ENCODE measurements at regions not wholly inside any gene's neighbourhood (a gene's known extent, or its start where the extent isn't known, plus 50 kb on each side); places are given as distances from the start of the nearest gene placed in this dataset.

- in situ Hi-C loops (cut with HindIII; ENCODE audit: low pct_unique_long_range_greater_than_20kb, low sequenced_read_pairs), result no loop called here
- DNase-seq (ENCODE audit: low read depth), result no peak
These were observed 60.6 kb upstream of the HS6ST1 start for GRCh38 chr2:128379021-128380015.

- DNase-seq (ENCODE audit: low read depth), result no peak
- in situ Hi-C loops (cut with HindIII; ENCODE audit: low pct_unique_long_range_greater_than_20kb, low sequenced_read_pairs), result no loop called here
These were observed 61.6 kb upstream of the HS6ST1 start for GRCh38 chr2:128380061-128380889.

- no peak for DNase-seq (ENCODE audit: low read depth)
- in situ Hi-C loops (cut with HindIII; ENCODE audit: low pct_unique_long_range_greater_than_20kb, low sequenced_read_pairs), result no loop called here
These were observed 62.6 kb upstream of the HS6ST1 start for GRCh38 chr2:128380961-128381938.

GRCh38 chr2:128384446-128384845 lies 65.8 kb upstream of the HS6ST1 start:
- in situ Hi-C loops (cut with HindIII; ENCODE audit: low pct_unique_long_range_greater_than_20kb, low sequenced_read_pairs), result no loop called here
- DNase-seq (ENCODE audit: low read depth), result no peak

GRCh38 chr2:128384956-128385355 lies 66.3 kb upstream of the HS6ST1 start:
- in situ Hi-C loops (cut with HindIII; ENCODE audit: low pct_unique_long_range_greater_than_20kb, low sequenced_read_pairs), result no loop called here
- no peak for DNase-seq (ENCODE audit: low read depth)

GRCh38 chr2:128385365-128385764 lies 66.7 kb upstream of the HS6ST1 start:
- no peak for DNase-seq (ENCODE audit: low read depth)
- in situ Hi-C loops (cut with HindIII; ENCODE audit: low pct_unique_long_range_greater_than_20kb, low sequenced_read_pairs), result no loop called here

GRCh38 chr2:128386066-128386465 lies 67.4 kb upstream of the HS6ST1 start:
- no peak for DNase-seq (ENCODE audit: low read depth)
- in situ Hi-C loops (cut with HindIII; ENCODE audit: low pct_unique_long_range_greater_than_20kb, low sequenced_read_pairs), result no loop called here

- DNase-seq (ENCODE audit: low read depth), result no peak
- in situ Hi-C loops (cut with HindIII; ENCODE audit: low pct_unique_long_range_greater_than_20kb, low sequenced_read_pairs), result no loop called here
These were observed 69.9 kb upstream of the HS6ST1 start for GRCh38 chr2:128388499-128388941.

GRCh38 chr2:128389388-128390086 lies 70.9 kb upstream of the HS6ST1 start:
- DNase-seq (ENCODE audit: low read depth), result no peak
- in situ Hi-C loops (cut with HindIII; ENCODE audit: low pct_unique_long_range_greater_than_20kb, low sequenced_read_pairs), result no loop called here

- DNase-seq (ENCODE audit: low read depth), result no peak
- in situ Hi-C loops (cut with HindIII; ENCODE audit: low pct_unique_long_range_greater_than_20kb, low sequenced_read_pairs), result no loop called here
These were observed 71.8 kb upstream of the HS6ST1 start for GRCh38 chr2:128390256-128390990.

- in situ Hi-C loops (cut with HindIII; ENCODE audit: low pct_unique_long_range_greater_than_20kb, low sequenced_read_pairs), result no loop called here
- DNase-seq (ENCODE audit: low read depth), result no peak
These were observed 72.4 kb upstream of the HS6ST1 start for GRCh38 chr2:128390991-128391630.

- no peak for DNase-seq (ENCODE audit: low read depth)
- in situ Hi-C loops (cut with HindIII; ENCODE audit: low pct_unique_long_range_greater_than_20kb, low sequenced_read_pairs), result no loop called here
These were observed 73.0 kb upstream of the HS6ST1 start for GRCh38 chr2:128391679-128392078.

GRCh38 chr2:128392207-128392606 lies 73.5 kb upstream of the HS6ST1 start:
- in situ Hi-C loops (cut with HindIII; ENCODE audit: low pct_unique_long_range_greater_than_20kb, low sequenced_read_pairs), result no loop called here
- DNase-seq (ENCODE audit: low read depth), result no peak

- in situ Hi-C loops (cut with HindIII; ENCODE audit: low pct_unique_long_range_greater_than_20kb, low sequenced_read_pairs), result no loop called here
These were observed 75.5 kb upstream of the HS6ST1 start for GRCh38 chr2:128394007-128394730.

GRCh38 chr2:128395196-128395595 lies 76.5 kb upstream of the HS6ST1 start:
- no peak for DNase-seq (ENCODE audit: low read depth)
- in situ Hi-C loops (cut with HindIII; ENCODE audit: low pct_unique_long_range_greater_than_20kb, low sequenced_read_pairs), result no loop called here

More at GRCh38 chr2:128394007-128394730, 75.5 kb upstream of the HS6ST1 start:
- DNase-seq (ENCODE audit: low read depth), result no peak

All from Caki2 (cell line).